ENCODE measurements at regions not wholly inside any gene's neighbourhood (a gene's known extent, or its start where the extent isn't known, plus 50 kb on each side); places are given as distances from the start of the nearest gene placed in this dataset.

GRCh38 chr6:4478098-4478497 lies 298.1 kb upstream of the CDYL start:
- no peak overlapping the region for H3K23ac ChIP-seq (ENCODE audit: low read length in 2 of 2)

DNA sequence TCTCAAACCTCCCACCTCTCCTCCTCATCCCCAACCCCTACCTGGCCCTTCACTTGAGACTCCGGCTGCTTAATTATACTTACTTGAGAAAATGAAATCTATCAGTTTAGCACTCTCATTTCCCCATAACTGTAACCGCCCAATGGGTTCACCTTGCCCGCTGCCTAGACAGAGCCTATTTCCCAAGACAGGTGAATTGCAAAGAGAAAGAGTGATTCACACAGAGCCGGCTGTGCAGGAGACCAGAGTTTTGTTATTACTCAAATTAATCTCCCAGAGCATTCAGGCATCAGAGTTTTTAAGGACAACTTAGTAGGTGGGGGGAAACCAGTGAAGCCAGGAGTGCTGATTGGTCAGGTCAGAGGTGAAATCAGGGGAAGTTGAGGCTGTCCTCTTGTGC lies 301.4 kb upstream of the CDYL start:
- no peak overlapping the region for H2BK12ac ChIP-seq (ENCODE audit: low read length in 2 of 2)
- H3K36me3 ChIP-seq (ENCODE audit: control insufficient read depth in 1 of 2, insufficient read depth in 2 of 2, low read depth in 1 of 2, low read length in 2 of 2), result no peaks in the 10 kb centered on the region
- H3K4me3 ChIP-seq (ENCODE audit: insufficient read depth in 1 of 2, low read depth in 1 of 2, low read length in 2 of 2), result no peak overlapping the region
- no peak overlapping the region for H3K27ac ChIP-seq (ENCODE audit: low read length, poor library complexity, severe bottlenecking)
- no peak overlapping the region for H3K4ac ChIP-seq (ENCODE audit: low read depth in 1 of 2, low read length in 2 of 2)
- peaks cover 18% of the 10 kb centered on the region for H3K9me3 ChIP-seq (ENCODE audit: control insufficient read depth, low read length)
- H3K23ac ChIP-seq (ENCODE audit: low read length in 2 of 2), result no peak overlapping the region
- H3K9ac ChIP-seq (ENCODE audit: low read length), result no peak overlapping the region
- H3K4me2 ChIP-seq (ENCODE audit: low read length, poor library complexity, severe bottlenecking), result no peak overlapping the region
- no peak overlapping the region for H2AFZ ChIP-seq (ENCODE audit: low read depth, low read length)
- H3K14ac ChIP-seq (ENCODE audit: low read length in 2 of 2), result no peak overlapping the region
- no peak overlapping the region for H4K8ac ChIP-seq (ENCODE audit: low read length)
- H2BK5ac ChIP-seq (ENCODE audit: low read depth, low read length, poor library complexity, severe bottlenecking), result no peak overlapping the region
- no peak overlapping the region for H2BK120ac ChIP-seq (ENCODE audit: low read depth, low read length)
- H3K4me1 ChIP-seq (ENCODE audit: control insufficient read depth, insufficient read depth, low read depth, low read length), result no peaks in the 10 kb centered on the region
- no peak overlapping the region for H2BK15ac ChIP-seq (ENCODE audit: low read depth, poor library complexity, severe bottlenecking)
- no peak overlapping the region for H2AK5ac ChIP-seq (ENCODE audit: low read length, severe bottlenecking)
- WGBS, result 98% methylated on average over 4 of the region's 4 CpGs
- no peak overlapping the region for H4K91ac ChIP-seq (ENCODE audit: low read length)
- DNase-seq, result no peak
- no peaks in the 10 kb centered on the region for H3K79me1 ChIP-seq (replicated peaks; ENCODE audit: low read length, poor library complexity, severe bottlenecking)
- no peak overlapping the region for H3K18ac ChIP-seq (ENCODE audit: low read depth in 1 of 2, low read length in 2 of 2)
- no peaks in the 10 kb centered on the region for H3K27me3 ChIP-seq (ENCODE audit: control insufficient read depth in 1 of 2, insufficient read depth in 1 of 2, low read length in 2 of 2)

More at GRCh38 chr6:4478098-4478497, 298.1 kb upstream of the CDYL start:
- no peaks in the 10 kb centered on the region for H3K79me1 ChIP-seq (replicated peaks; ENCODE audit: low read length, poor library complexity, severe bottlenecking)
- no peak overlapping the region for H2BK12ac ChIP-seq (ENCODE audit: low read length in 2 of 2)
- no peak overlapping the region for H3K18ac ChIP-seq (ENCODE audit: low read depth in 1 of 2, low read length in 2 of 2)
- no peak overlapping the region for H4K8ac ChIP-seq (ENCODE audit: low read length)
- H3K9me3 ChIP-seq (ENCODE audit: control insufficient read depth, low read length), result no peaks in the 10 kb centered on the region
- 100% methylated on average over 2 of the region's 3 CpGs for WGBS
- no peak overlapping the region for H2AK5ac ChIP-seq (ENCODE audit: low read length, severe bottlenecking)
- H3K4me3 ChIP-seq (ENCODE audit: insufficient read depth in 1 of 2, low read depth in 1 of 2, low read length in 2 of 2), result no peak overlapping the region
- H3K4me1 ChIP-seq (ENCODE audit: control insufficient read depth, insufficient read depth, low read depth, low read length), result no peaks in the 10 kb centered on the region
- H4K91ac ChIP-seq (ENCODE audit: low read length), result no peak overlapping the region
- H2BK5ac ChIP-seq (ENCODE audit: low read depth, low read length, poor library complexity, severe bottlenecking), result no peak overlapping the region
- H3K27ac ChIP-seq (ENCODE audit: low read length, poor library complexity, severe bottlenecking), result no peak overlapping the region
- H2BK120ac ChIP-seq (ENCODE audit: low read depth, low read length), result no peak overlapping the region
- no peak overlapping the region for H3K14ac ChIP-seq (ENCODE audit: low read length in 2 of 2)
- peaks cover 0 to 12% of the 10 kb centered on the region in 2 experiments for H3K27me3 ChIP-seq (ENCODE audit: control insufficient read depth in 1 of 2, insufficient read depth in 1 of 2, low read length in 2 of 2)
- no peak overlapping the region for H3K9ac ChIP-seq (ENCODE audit: low read length)
- no peak overlapping the region for H2AFZ ChIP-seq (ENCODE audit: low read depth, low read length)
- H3K36me3 ChIP-seq (ENCODE audit: control insufficient read depth in 1 of 2, insufficient read depth in 2 of 2, low read depth in 1 of 2, low read length in 2 of 2), result no peaks in the 10 kb centered on the region
- H3K4ac ChIP-seq (ENCODE audit: low read depth in 1 of 2, low read length in 2 of 2), result no peak overlapping the region
- no peak for DNase-seq
- H3K4me2 ChIP-seq (ENCODE audit: low read length, poor library complexity, severe bottlenecking), result no peak overlapping the region
- no peak overlapping the region for H2BK15ac ChIP-seq (ENCODE audit: low read depth, poor library complexity, severe bottlenecking)

DNA sequence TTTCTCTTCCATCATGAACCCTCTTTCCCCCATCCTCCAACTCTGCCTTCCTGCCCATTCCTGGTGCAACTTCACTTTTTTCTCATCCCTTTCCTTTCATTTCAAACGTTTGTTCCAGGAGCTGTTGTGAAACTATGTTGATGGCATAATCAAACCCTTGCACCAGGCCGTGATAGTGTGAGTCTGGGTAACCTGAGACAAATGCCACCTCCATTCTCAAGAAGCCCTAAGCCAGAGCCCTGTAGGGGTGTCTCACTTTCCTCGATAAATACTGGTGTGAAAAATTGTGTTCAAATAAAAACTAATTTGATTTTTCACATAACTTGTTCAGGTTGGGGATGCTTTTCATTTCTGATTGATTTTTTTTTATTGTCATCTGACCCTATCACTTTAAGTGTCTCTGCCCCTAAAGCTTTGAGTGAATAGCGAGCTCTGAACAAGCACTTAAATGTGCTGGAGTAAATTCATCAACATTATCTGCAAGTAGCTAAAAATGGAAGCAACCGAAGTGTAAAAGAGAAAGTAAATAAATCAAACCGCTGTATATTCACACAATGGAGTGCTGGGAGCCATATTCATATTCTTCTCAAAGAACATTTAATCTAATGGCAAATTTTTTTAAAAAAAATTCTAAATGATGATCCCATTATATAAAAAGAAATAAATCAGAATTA lies 303.1 kb upstream of the CDYL start:
- no peak overlapping the region for H3K4ac ChIP-seq (ENCODE audit: low read depth in 1 of 2, low read length in 2 of 2)
- H2BK12ac ChIP-seq (ENCODE audit: low read length in 2 of 2), result no peak overlapping the region
- DNase-seq, result no peak
- no peak overlapping the region for H3K9ac ChIP-seq (ENCODE audit: low read length)
- no peak overlapping the region for H2BK15ac ChIP-seq (ENCODE audit: low read depth, poor library complexity, severe bottlenecking)
- WGBS, result 60% methylated on average over 1 of the region's 6 CpGs
- no peaks in the 10 kb centered on the region for H3K36me3 ChIP-seq (ENCODE audit: control insufficient read depth in 1 of 2, insufficient read depth in 2 of 2, low read depth in 1 of 2, low read length in 2 of 2)
- H3K4me3 ChIP-seq (ENCODE audit: insufficient read depth in 1 of 2, low read depth in 1 of 2, low read length in 2 of 2), result no peak overlapping the region
- H2AFZ ChIP-seq (ENCODE audit: low read depth, low read length), result no peak overlapping the region
- no peak overlapping the region for H3K23ac ChIP-seq (ENCODE audit: low read length in 2 of 2)
- no peak overlapping the region for H3K27ac ChIP-seq (ENCODE audit: low read length, poor library complexity, severe bottlenecking)
- H3K14ac ChIP-seq (ENCODE audit: low read length in 2 of 2), result no peak overlapping the region
- H4K8ac ChIP-seq (ENCODE audit: low read length), result no peak overlapping the region
- H3K4me1 ChIP-seq (ENCODE audit: control insufficient read depth, insufficient read depth, low read depth, low read length), result no peaks in the 10 kb centered on the region
- H3K18ac ChIP-seq (ENCODE audit: low read depth in 1 of 2, low read length in 2 of 2), result no peak overlapping the region
- H3K4me2 ChIP-seq (ENCODE audit: low read length, poor library complexity, severe bottlenecking), result no peak overlapping the region
- no peaks in the 10 kb centered on the region for H3K27me3 ChIP-seq (ENCODE audit: control insufficient read depth in 1 of 2, insufficient read depth in 1 of 2, low read length in 2 of 2)
- no peak overlapping the region for H4K91ac ChIP-seq (ENCODE audit: low read length)
- H3K79me1 ChIP-seq (replicated peaks; ENCODE audit: low read length, poor library complexity, severe bottlenecking), result no peaks in the 10 kb centered on the region
- H2BK120ac ChIP-seq (ENCODE audit: low read depth, low read length), result no peak overlapping the region
- H3K9me3 ChIP-seq (ENCODE audit: control insufficient read depth, low read length), result peaks cover 18% of the 10 kb centered on the region
- H2AK5ac ChIP-seq (ENCODE audit: low read length, severe bottlenecking), result no peak overlapping the region
- no peak overlapping the region for H2BK5ac ChIP-seq (ENCODE audit: low read depth, low read length, poor library complexity, severe bottlenecking)

GRCh38 chr6:4472222-4472621 lies 304.0 kb upstream of the CDYL start:
- Histone ChIP-seq H2BK5ac (ENCODE audit: low read depth, low read length, poor library complexity, severe bottlenecking) (no peak overlapping the region), H3K23ac (ENCODE audit: low read length in 2 of 2) (no peak overlapping the region), H2BK120ac (ENCODE audit: low read depth, low read length) (no peak overlapping the region), H2BK12ac (ENCODE audit: low read length in 2 of 2) (no peak overlapping the region), H3K4me1 (ENCODE audit: control insufficient read depth, insufficient read depth, low read depth, low read length) (no peaks in the 10 kb centered on the region), H3K9me3 (ENCODE audit: control insufficient read depth, low read length) (peaks cover 18% of the 10 kb centered on the region), H3K9ac (ENCODE audit: low read length) (no peak overlapping the region), H2BK15ac (ENCODE audit: low read depth, poor library complexity, severe bottlenecking) (no peak overlapping the region), H3K27ac (ENCODE audit: low read length, poor library complexity, severe bottlenecking) (no peak overlapping the region), H3K4ac (ENCODE audit: low read depth in 1 of 2, low read length in 2 of 2) (no peak overlapping the region), H3K79me1 (replicated peaks; ENCODE audit: low read length, poor library complexity, severe bottlenecking) (no peaks in the 10 kb centered on the region), H2AK5ac (ENCODE audit: low read length, severe bottlenecking) (no peak overlapping the region), H3K4me3 (ENCODE audit: insufficient read depth in 1 of 2, low read depth in 1 of 2, low read length in 2 of 2) (no peak overlapping the region), H3K27me3 (ENCODE audit: control insufficient read depth in 1 of 2, insufficient read depth in 1 of 2, low read length in 2 of 2) (no peaks in the 10 kb centered on the region), H4K91ac (ENCODE audit: low read length) (no peak overlapping the region), H3K4me2 (ENCODE audit: low read length, poor library complexity, severe bottlenecking) (no peak overlapping the region), H3K18ac (ENCODE audit: low read depth in 1 of 2, low read length in 2 of 2) (no peak overlapping the region), H3K14ac (ENCODE audit: low read length in 2 of 2) (no peak overlapping the region), H3K36me3 (ENCODE audit: control insufficient read depth in 1 of 2, insufficient read depth in 2 of 2, low read depth in 1 of 2, low read length in 2 of 2) (no peaks in the 10 kb centered on the region), H2AFZ (ENCODE audit: low read depth, low read length) (no peak overlapping the region), H4K8ac (ENCODE audit: low read length) (no peak overlapping the region)
- WGBS, result over 99% methylated on average over 3 of the region's 3 CpGs
- DNase-seq, result no peak

Measured in mesenchymal stem cell (in vitro differentiated cells and primary cell).